HEK293 (cell line): ENCODE measurements at regions not wholly inside any gene's neighbourhood (a gene's known extent, or its start where the extent isn't known, plus 50 kb on each side); places are given as distances from the start of the nearest gene placed in this dataset.

ENCODE experiments used
- CTCF ChIA-PET: fragments of 350-600 bp; formaldehyde crosslinking; extraction: SDS; loops from one replicate; lab custom pipeline; 2021; ENCODE audit warnings: antibody characterized with exemption; lab: Yijun Ruan, JAX
- POLR2A ChIA-PET: fragments of 300-600 bp; formaldehyde crosslinking; extraction: SDS; loops from one replicate; lab custom pipeline; 2020; ENCODE audit warnings: antibody characterized with exemption, inconsistent platforms; lab: Yijun Ruan, JAX
- H3K27ac ChIP-seq: fragments of 200-500 bp; sonication (Bioruptor generic); 2 replicates; pipeline ENCODE4 v1.5.1; 2014; ENCODE audit warnings: low read depth, low read length, control low read depth, inconsistent platforms; ENCODE audit errors: extremely low read depth
- H3K36me3 ChIP-seq, 2 experiments: fragments of 200-500 bp in 1 of 2; sonication (Bioruptor generic) in 1 of 2; 1 replicate in 1 of 2; 2 replicates in 1 of 2; pipeline ENCODE4 v1.5.1; 2014 to 2017; ENCODE audit warnings: inconsistent platforms in 2 of 2, low read length in 2 of 2; ENCODE audit not compliant: control insufficient read depth in 2 of 2, insufficient read depth in 1 of 2
- H3K4me1 ChIP-seq: fragments of 200-500 bp; sonication (Bioruptor generic); 2 replicates; pipeline ENCODE4 v1.5.1; 2014; ENCODE audit warnings: mild to moderate bottlenecking, low read length, inconsistent platforms; ENCODE audit not compliant: control insufficient read depth, insufficient read depth
- H3K4me3 ChIP-seq: 2 replicates; pipeline ENCODE4 v1.5.1; 2011; ENCODE audit warnings: low read depth, mild to moderate bottlenecking, control low read depth, low read length, moderate library complexity
- H3K9me3 ChIP-seq: fragments of 200-500 bp; sonication (Bioruptor generic); 2 replicates; pipeline ENCODE4 v1.5.1; 2014; ENCODE audit warnings: low read depth, low read length, inconsistent platforms; ENCODE audit not compliant: control insufficient read depth, insufficient read depth
- GLI4 ChIP-seq: fragments of 450-650 bp; formaldehyde crosslinking; IDR thresholded peaks from 2 replicates; pipeline ENCODE4 v1.5.1; 2016; ENCODE audit warnings: missing biosample characterization, missing genetic modification characterization
- KLF17 ChIP-seq: fragments of 450-650 bp; formaldehyde crosslinking; IDR thresholded peaks from 2 replicates; pipeline ENCODE4 v1.5.1; 2016; ENCODE audit warnings: missing biosample characterization, missing genetic modification characterization
- KLF8 ChIP-seq: fragments of 450-650 bp; formaldehyde crosslinking; IDR thresholded peaks from 2 replicates; pipeline ENCODE4 v1.5.1; 2016; ENCODE audit warnings: missing biosample characterization, missing genetic modification characterization
- KLF9 ChIP-seq: fragments of 450-650 bp; formaldehyde crosslinking; IDR thresholded peaks from 2 replicates; pipeline ENCODE4 v1.5.1; 2016; ENCODE audit warnings: missing biosample characterization, missing genetic modification characterization, low read depth
- SP2 ChIP-seq: fragments of 450-650 bp; formaldehyde crosslinking; IDR thresholded peaks from 2 replicates; pipeline ENCODE4 v1.5.1; 2016; ENCODE audit warnings: missing biosample characterization, missing genetic modification characterization
- ZBTB1 ChIP-seq: fragments of 450-650 bp; formaldehyde crosslinking; IDR thresholded peaks from 2 replicates; pipeline ENCODE4 v1.5.1; 2016; ENCODE audit warnings: missing biosample characterization, missing genetic modification characterization
- ZBTB44 ChIP-seq: fragments of 450-650 bp; IDR thresholded peaks from 2 replicates; pipeline ENCODE4 v1.5.1; 2018; ENCODE audit warnings: missing biosample characterization, mild to moderate bottlenecking, missing genetic modification characterization
- ZBTB6 ChIP-seq: fragments of 450-650 bp; formaldehyde crosslinking; IDR thresholded peaks from 2 replicates; pipeline ENCODE4 v1.5.1; 2017; ENCODE audit warnings: missing biosample characterization, missing genetic modification characterization
- ZFP37 ChIP-seq: fragments of 450-650 bp; formaldehyde crosslinking; IDR thresholded peaks from 2 replicates; pipeline ENCODE4 v1.5.1; 2016; ENCODE audit warnings: missing biosample characterization, missing genetic modification characterization
- ZFP69B ChIP-seq: fragments of 450-650 bp; formaldehyde crosslinking; IDR thresholded peaks from 2 replicates; pipeline ENCODE4 v1.5.1; 2016; ENCODE audit warnings: missing biosample characterization, missing genetic modification characterization
- ZNF10 ChIP-seq: fragments of 450-650 bp; formaldehyde crosslinking; IDR thresholded peaks from 2 replicates; pipeline ENCODE4 v1.5.1; 2017; ENCODE audit warnings: missing biosample characterization, missing genetic modification characterization
- ZNF169 ChIP-seq: fragments of 450-650 bp; formaldehyde crosslinking; IDR thresholded peaks from 2 replicates; pipeline ENCODE4 v1.5.1; 2016; ENCODE audit warnings: missing biosample characterization, missing genetic modification characterization
- ZNF175 ChIP-seq: fragments of 450-650 bp; formaldehyde crosslinking; IDR thresholded peaks from 2 replicates; pipeline ENCODE4 v1.5.1; 2016; ENCODE audit warnings: missing biosample characterization, missing genetic modification characterization
- ZNF280D ChIP-seq: fragments of 450-650 bp; formaldehyde crosslinking; IDR thresholded peaks from 2 replicates; pipeline ENCODE4 v1.5.1; 2016; ENCODE audit warnings: missing biosample characterization, missing genetic modification characterization
- ZNF366 ChIP-seq: fragments of 450-650 bp; formaldehyde crosslinking; conservative IDR thresholded peaks from 2 replicates; pipeline ENCODE4 v1.5.1; 2016; ENCODE audit warnings: missing biosample characterization, missing genetic modification characterization
- ZNF473 ChIP-seq: fragments of 450-650 bp; formaldehyde crosslinking; IDR thresholded peaks from 2 replicates; pipeline ENCODE4 v1.5.1; 2017; ENCODE audit warnings: missing biosample characterization, missing genetic modification characterization
- ZNF626 ChIP-seq: fragments of 450-650 bp; sonication (Bioruptor Pico); formaldehyde crosslinking; IDR thresholded peaks from 2 replicates; pipeline ENCODE4 v1.5.1; 2018; ENCODE audit warnings: missing biosample characterization, missing genetic modification characterization, inconsistent platforms
- ZNF670 ChIP-seq: fragments of 450-650 bp; formaldehyde crosslinking; IDR thresholded peaks from 2 replicates; pipeline ENCODE4 v1.5.1; 2016; ENCODE audit warnings: missing biosample characterization, missing genetic modification characterization, low read depth
- ZNF747 ChIP-seq: fragments of 450-650 bp; formaldehyde crosslinking; IDR thresholded peaks from 2 replicates; pipeline ENCODE4 v1.5.1; 2016; ENCODE audit warnings: missing biosample characterization, missing genetic modification characterization
- ZNF785 ChIP-seq: fragments of 450-650 bp; formaldehyde crosslinking; IDR thresholded peaks from 2 replicates; pipeline ENCODE4 v1.5.1; 2016; ENCODE audit warnings: missing biosample characterization, missing genetic modification characterization
- ZNF792 ChIP-seq: fragments of 450-650 bp; formaldehyde crosslinking; IDR thresholded peaks from 2 replicates; pipeline ENCODE4 v1.5.1; 2016; ENCODE audit warnings: missing biosample characterization, missing genetic modification characterization
- ZSCAN5A ChIP-seq: fragments of 450-650 bp; formaldehyde crosslinking; IDR thresholded peaks from 2 replicates; pipeline ENCODE4 v1.5.1; 2016; ENCODE audit warnings: missing biosample characterization, missing genetic modification characterization

- no peak for TF ChIP-seq KLF17 (tag by site-specific recombination)
- TF ChIP-seq ZSCAN5A (tag by site-specific recombination) = no peak
- no peak for TF ChIP-seq ZNF366
- TF ChIP-seq ZNF792 (tag by site-specific recombination) = no peak
- TF ChIP-seq ZNF280D (tag by site-specific recombination) = no peak
- no peak for TF ChIP-seq GLI4
Observed at GRCh38 chr2:121000804-121001203, 265.1 kb downstream of the GLI2 start (continued).

- Histone ChIP-seq H3K4me3 (no peak overlapping the region), H3K36me3 (no peaks in the 10 kb centered on the region), H3K27ac (no peak overlapping the region), H3K4me1 (peaks cover 6% of the 10 kb centered on the region), H3K9me3 (no peaks in the 10 kb centered on the region)
- ChIA-PET CTCF (interaction anchor here (0.6 to 0.9 kb wide), 2 partner anchors 10 to 74 kb away, joined by 3 read pairs; no protein-coding TSS in a partner anchor), POLR2A (no interaction called here)
- TF ChIP-seq ZBTB1 (tag by site-specific recombination) (no peak), ZNF670 (no peak), KLF9 (tag by site-specific recombination) (no peak), ZFP69B (no peak)
Observed at GRCh38 chr2:121001641-121002040, 266.0 kb downstream of the GLI2 start.

GRCh38 chr2:121002597-121002996 is 266.9 kb downstream of the GLI2 start:
- CTCF ChIA-PET = interaction anchor here (0.7 to 1.0 kb wide), 3 partner anchors 9 to 1278 kb away, joined by 3 to 4 read pairs (median 3); no protein-coding TSS in a partner anchor
- POLR2A ChIA-PET = no interaction called here
- H3K9me3 ChIP-seq = no peaks in the 10 kb centered on the region
- no peak for TF ChIP-seq ZFP37 (tag by site-specific recombination)
- H3K36me3 ChIP-seq = no peaks in the 10 kb centered on the region
- H3K4me3 ChIP-seq = no peak overlapping the region
- peaks cover 6% of the 10 kb centered on the region for H3K4me1 ChIP-seq
- H3K27ac ChIP-seq = no peak overlapping the region

- no peak overlapping the region for H3K27ac ChIP-seq
- H3K9me3 ChIP-seq = no peaks in the 10 kb centered on the region
- TF ChIP-seq ZBTB6 (tag by site-specific recombination) = no peak
- no peak for TF ChIP-seq KLF8 (tag by site-specific recombination)
- no peak for TF ChIP-seq ZNF175 (tag by site-specific recombination)
- no peak for TF ChIP-seq SP2 (tag by site-specific recombination)
- no peak for TF ChIP-seq KLF17 (tag by site-specific recombination)
- no peak for TF ChIP-seq ZBTB44
- no peak for TF ChIP-seq ZNF473 (tag by site-specific recombination)
- TF ChIP-seq ZNF785 (tag by site-specific recombination) = no peak
- TF ChIP-seq ZNF169 = no peak
- no peak for TF ChIP-seq ZNF626 (tag by site-specific recombination)
- TF ChIP-seq ZNF747 (tag by site-specific recombination) = no peak
- TF ChIP-seq ZNF10 (tag by site-specific recombination) = no peak
- TF ChIP-seq, all 188 proteins: peak for 0
- ChIA-PET CTCF (interaction anchor here (0.7 to 1.0 kb wide), 3 partner anchors 68 to 1279 kb away, joined by 3 to 4 read pairs (median 3); no protein-coding TSS in a partner anchor), POLR2A (no interaction called here)
- no peaks in the 10 kb centered on the region for H3K36me3 ChIP-seq
- H3K4me1 ChIP-seq = peaks cover 6% of the 10 kb centered on the region
- H3K4me3 ChIP-seq = no peak overlapping the region
Observed at GRCh38 chr2:121003391-121003790, 267.7 kb downstream of the GLI2 start.
